GM19463 (cell line): ENCODE measurements at regions not wholly inside any gene's neighbourhood (a gene's known extent, or its start where the extent isn't known, plus 50 kb on each side); places are given as distances from the start of the nearest gene placed in this dataset.

Experiments used
- ATAC-seq: cut with Tn5 transposase; IDR thresholded peaks from one replicate; pipeline ENCODE4 v1.9.1; 2021; ENCODE audit warnings: mild to moderate bottlenecking, moderate library complexity; ENCODE audit not compliant: unreplicated experiment

GRCh38 chr4:57504139-57504538 lies 394.0 kb upstream of the IGFBP7 start:
- no peak for ATAC-seq

- ATAC-seq: no peak
These were observed 391.5 kb upstream of the IGFBP7 start for GRCh38 chr4:57501720-57502119.

GRCh38 chr4:57499786-57500185 lies 389.6 kb upstream of the IGFBP7 start:
- no peak for ATAC-seq

GRCh38 chr4:57498251-57498650 lies 388.1 kb upstream of the IGFBP7 start:
- no peak for ATAC-seq

DNA sequence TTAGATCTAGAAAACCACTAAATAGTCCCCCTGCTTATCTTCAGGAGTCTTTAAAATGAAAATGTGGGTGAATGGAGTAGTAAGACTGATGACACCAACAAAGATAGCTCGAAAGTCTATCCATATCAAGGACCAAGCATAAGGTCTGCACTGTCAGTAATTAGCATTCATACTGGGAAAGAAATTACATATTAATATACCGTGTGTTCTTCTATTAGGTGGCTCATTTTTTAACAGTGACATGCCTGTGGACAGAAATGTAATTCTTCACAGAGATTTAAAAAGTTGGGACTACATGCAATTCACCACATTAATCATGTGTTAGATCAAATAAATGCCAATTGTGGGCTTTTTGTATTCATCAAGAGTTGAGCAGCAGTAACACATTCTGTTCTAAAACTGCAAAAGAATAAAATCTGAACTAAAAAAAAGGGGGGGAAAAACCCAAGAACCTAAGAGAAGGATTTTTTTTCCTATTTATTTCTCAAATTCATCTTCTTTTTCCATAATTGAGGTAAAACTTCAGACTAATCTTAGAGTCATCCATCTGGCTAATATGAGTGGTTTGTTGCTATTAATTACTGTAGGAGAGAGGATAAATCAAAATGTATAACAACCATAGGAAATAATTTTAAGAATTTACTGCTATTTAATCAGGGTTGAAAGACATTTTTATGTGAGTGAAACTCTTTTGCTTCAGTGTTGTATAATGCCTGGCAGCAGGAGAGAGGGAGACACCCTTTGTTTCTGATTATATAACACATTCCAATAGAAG lies 386.7 kb upstream of the IGFBP7 start:
- no peak for ATAC-seq

DNA sequence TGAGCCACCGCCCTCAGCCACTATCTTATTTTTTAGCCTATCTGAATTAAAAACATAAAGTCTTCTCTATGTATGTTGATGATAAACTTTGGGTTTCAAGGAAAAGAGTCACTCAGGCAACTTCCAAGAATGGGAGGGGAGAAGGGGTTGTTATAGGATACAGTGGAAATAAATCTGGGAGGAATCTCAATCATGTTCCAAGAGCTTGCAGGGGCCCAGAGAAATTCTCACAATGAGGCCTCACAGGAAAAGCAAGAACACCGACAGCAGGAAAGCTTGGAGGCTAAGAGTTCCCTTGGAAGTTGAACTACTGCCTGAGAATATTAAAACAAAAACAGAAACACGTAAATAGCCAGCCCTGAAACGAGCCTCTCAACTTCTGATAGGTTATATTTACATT lies 384.6 kb upstream of the IGFBP7 start:
- no peak for ATAC-seq

GRCh38 chr4:57492251-57492878 lies 382.2 kb upstream of the IGFBP7 start:
- no peak for ATAC-seq

DNA sequence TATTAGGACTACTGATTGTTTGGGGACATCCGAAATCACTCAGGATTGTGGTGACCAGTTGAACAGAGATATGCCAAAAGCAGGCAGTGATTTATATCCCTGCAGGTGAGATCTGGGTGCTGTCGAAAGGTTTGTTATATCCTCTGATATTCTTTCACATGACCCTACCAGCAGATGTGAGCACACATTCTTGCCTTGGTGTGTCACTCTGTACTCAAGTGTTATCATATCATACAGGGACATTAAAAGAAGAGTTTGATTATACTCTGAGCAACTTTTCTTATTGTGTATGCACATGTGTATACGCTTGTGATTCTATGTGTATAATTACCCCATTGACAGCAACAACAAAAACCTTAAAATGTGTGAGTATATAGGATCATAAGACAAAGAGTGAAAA lies 381.2 kb upstream of the IGFBP7 start:
- ATAC-seq: no peak

DNA sequence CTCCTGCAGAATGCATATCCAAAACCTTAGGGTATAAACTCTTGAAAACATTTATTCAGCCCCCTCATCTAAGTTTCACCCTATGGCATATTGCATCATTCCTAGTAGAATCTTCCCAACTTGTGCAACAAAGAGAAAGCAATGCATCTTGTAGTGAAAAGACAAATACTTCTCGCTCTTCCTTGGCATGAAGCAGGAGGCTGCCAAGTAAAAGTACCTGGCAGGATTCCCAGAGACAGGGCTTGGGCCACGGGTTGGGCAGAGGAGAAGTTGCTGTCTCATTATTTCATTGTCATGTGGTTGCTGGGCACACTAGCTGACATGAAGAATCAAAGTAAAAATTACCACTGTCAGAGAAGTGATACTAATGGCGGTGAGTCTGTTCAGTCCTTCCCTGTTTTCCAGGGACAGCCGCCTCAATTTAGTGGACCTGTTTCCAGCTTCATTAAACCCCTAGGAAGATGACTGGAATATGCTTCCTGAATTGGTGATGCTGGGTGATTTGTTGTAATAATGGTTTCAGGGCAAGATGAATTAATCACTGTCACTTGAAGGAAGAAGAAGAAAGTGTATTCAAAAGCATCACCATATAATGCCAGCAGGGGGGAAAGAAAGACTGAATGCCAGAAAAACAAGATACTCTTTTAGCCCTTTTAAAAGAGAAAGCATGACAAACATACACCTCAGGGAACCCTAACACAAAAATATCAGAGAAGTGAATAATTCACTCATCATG lies 380.5 kb upstream of the IGFBP7 start:
- ATAC-seq: no peak

GRCh38 chr4:57488366-57489162 lies 378.4 kb upstream of the IGFBP7 start:
- no peak for ATAC-seq

GRCh38 chr4:57475424-57475823 lies 365.2 kb upstream of the IGFBP7 start:
- no peak for ATAC-seq

- no peak for ATAC-seq
These were observed 355.3 kb upstream of the IGFBP7 start for GRCh38 chr4:57465321-57466056.

DNA sequence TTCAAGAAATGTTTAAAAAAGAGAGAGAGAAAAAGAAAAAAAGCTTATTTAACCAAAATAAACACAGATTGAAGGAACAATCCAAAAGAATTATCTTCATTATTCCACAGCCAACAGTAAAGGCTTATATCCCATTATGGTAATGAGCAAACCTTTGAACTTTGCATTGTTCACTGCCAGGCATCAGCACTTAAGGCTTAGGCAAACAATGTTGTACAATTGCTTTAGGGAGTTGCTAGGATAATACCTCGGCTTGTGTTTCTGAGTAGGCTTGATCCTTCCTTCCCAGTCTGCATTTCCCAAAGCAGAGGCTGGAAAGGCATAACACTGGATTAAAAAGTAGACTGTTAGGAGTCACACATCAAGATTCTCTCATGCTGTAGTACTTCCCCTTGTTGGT lies 352.7 kb upstream of the IGFBP7 start:
- no peak for ATAC-seq

- ATAC-seq: no peak
These were observed 350.8 kb upstream of the IGFBP7 start for GRCh38 chr4:57460967-57461366.

DNA sequence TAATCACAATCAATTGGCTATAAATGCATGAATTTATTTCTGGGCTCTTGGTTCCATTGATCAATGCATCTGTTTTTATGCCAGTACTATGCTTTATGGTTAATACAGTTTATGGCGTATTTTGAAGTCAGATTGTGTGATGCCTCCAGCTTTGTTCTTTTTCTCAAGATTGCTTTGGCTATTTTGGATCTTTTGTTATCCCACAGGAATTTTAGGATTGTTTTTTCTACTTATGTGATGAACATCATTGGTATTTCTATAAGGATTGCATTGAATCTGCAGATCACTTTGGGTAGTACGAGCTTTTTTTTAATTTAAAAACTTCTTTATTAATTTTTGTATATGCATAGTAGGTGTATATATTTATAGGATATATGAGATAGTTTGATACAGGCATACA lies 338.7 kb upstream of the IGFBP7 start:
- ATAC-seq: no peak

- ATAC-seq: no peak
These were observed 338.3 kb upstream of the IGFBP7 start for GRCh38 chr4:57448452-57448851.

DNA sequence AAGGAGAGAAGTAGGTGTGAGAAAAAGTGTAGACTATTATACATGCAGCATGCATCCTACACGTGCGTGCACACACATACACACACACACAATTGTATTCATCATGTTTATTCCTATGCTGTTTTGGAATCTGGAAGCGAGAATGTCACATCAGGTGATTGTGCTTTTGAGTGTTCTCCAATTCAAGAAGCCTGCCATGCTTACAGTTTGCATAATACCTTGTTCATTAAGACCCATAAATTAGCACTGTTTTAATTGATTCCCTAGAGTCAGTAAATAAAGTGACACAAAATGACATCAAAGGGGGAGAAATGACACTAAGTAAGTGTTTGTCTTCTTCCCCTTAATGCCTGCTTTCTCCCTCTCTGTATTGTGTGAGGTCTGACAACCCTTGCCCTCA lies 336.1 kb upstream of the IGFBP7 start:
- ATAC-seq: no peak

GRCh38 chr4:57445686-57446085 lies 335.5 kb upstream of the IGFBP7 start:
- no peak for ATAC-seq

- ATAC-seq: no peak
These were observed 334.5 kb upstream of the IGFBP7 start for GRCh38 chr4:57444671-57445070.

GRCh38 chr4:57443787-57444186 lies 333.6 kb upstream of the IGFBP7 start:
- no peak for ATAC-seq

GRCh38 chr4:57443308-57443707 lies 333.1 kb upstream of the IGFBP7 start:
- ATAC-seq: no peak
